Activated T-cell treated with anti-CD3 and anti-CD28 coated beads, Interleukin-2, amount 50 U/mL, for 48 hours (primary cell): ENCODE measurements at regions not wholly inside any gene's neighbourhood (a gene's known extent, or its start where the extent isn't known, plus 50 kb on each side); places are given as distances from the start of the nearest gene placed in this dataset.

Experiments
- DNase-seq, 2 experiments: peaks; one replicate each; pipeline ENCODE4 v3.0.0-alpha.2; 2020

DNA sequence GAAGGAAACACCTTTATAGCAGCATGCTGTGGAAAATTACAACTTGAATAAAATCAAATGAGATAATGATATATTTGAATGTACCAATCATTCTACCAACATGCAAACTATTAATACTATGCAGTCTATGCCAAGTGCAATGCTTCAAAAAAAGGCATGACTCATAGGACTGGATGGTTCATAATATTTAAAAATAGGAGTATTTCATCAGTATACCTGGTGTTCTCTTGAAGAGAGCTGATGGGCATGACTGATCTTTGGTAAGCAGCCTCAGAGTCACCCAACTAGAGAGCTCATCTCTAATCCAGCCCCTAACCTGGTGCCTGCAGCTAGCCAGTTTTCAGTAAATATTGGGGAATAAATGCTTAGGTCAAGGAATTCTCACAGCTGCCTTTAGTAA, 434.7 kb upstream of the ARRDC4 start:
- DNase-seq: no peak

DNA sequence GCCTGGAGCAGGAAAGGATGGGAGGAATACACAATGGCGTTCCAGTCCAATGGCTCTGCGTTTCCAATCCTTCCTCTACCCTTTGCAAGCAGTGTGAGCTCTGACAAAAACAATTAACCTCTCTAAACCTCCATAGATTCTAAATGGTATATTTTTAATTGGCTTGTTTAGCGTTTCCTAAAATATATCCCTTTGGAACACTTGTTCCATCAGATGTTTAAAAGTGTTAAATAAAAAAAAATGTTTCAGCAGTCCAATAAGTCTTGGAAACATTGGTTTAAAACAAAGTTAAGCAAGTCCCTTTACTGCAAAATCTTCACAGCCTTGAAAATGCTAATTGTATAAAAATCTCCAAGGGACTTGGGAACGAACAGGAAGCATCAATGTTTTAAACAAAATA, 432.3 kb upstream of the ARRDC4 start:
- no peak for DNase-seq

DNA sequence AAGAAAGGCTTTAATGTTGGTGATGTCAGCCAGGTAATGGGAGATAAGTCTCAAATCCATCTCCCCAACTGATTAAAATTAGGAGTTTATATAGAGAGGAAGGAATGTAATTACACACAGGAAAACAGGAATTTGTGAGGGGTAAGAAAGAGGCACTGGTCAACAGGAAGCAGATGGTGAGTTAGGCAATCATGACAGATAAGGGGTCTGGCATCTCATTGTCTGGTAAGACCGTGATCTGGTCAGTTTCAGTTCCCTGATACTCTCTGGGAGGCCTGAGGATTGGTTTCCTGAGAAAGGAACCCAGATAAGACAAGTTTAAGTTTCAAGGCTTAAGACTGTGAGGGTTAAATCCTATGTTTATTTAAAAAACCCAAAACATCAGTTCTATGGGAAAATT, 414.7 kb upstream of the ARRDC4 start:
- no peak for DNase-seq

GRCh38 chr15:97547381-97547780, 413.1 kb upstream of the ARRDC4 start:
- no peak for DNase-seq

DNA sequence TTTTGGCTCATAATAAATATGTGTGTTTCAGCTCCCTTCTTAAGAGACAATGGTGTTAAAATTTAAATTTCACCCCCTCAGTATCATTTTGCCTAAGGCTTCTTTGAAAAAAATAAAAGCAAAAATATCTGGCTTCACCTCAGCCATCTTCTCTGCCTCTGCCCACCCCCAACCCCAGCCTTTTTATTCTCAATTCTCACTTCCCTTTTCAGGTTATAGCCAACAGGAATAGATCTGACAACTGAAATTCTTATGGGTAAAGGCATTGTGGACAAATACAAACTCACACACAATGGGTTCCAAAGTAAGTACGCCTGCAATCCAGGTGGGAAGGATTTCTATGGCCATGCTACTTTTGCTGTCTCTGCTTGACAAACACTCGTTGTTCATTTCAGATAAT, 399.0 kb upstream of the ARRDC4 start:
- no peak for DNase-seq

GRCh38 chr15:97563516-97563915, 397.0 kb upstream of the ARRDC4 start:
- no peak for DNase-seq

DNA sequence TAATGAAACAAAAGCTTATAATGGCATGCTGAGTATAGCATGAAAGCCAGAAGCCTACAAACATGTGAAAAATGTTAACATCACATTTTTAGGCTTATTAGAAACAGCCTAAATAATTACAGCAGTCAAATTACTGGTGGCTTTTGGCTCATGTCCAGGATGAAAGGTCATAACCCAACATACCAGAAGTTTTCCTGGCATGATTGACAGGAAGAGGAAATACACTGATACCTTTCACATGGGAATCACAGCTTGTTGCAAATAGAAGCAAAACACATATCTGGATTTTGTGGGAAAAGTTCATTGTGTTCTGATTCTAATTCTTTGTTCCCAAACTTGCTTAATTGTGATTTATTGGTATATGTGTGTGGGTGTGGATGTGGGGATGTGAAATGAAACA, 393.5 kb upstream of the ARRDC4 start:
- DNase-seq: no peak

- DNase-seq: no peak
Observed at GRCh38 chr15:97567411-97567810, 393.1 kb upstream of the ARRDC4 start.

- DNase-seq: no peak
Observed at GRCh38 chr15:97576929-97577645, 383.4 kb upstream of the ARRDC4 start.

- DNase-seq: no peak
Observed at GRCh38 chr15:97585408-97585807, 375.1 kb upstream of the ARRDC4 start.

- no peak for DNase-seq
Observed at GRCh38 chr15:97592778-97593177, 367.7 kb upstream of the ARRDC4 start.

DNA sequence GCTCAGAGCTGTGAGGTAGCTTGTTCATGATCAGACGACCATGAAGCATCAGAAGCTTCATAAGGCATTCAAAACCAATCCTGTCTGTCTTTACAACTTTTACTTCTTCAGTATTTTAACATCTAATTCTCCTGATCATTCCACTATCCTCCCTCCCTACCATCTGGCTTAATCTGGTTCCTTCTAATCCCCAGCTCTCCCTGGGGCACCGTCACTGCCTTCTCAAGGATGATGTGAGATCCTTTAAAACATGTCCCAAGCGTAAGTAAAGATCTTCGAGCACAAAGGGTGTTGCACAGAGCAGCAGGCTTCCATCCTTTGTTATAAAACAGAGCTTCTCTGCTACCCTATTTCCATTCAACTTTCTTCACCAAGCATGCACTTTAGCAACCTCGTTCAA, 362.7 kb upstream of the ARRDC4 start:
- no peak for DNase-seq

- DNase-seq: no peak
Observed at GRCh38 chr15:97598353-97598798, 362.1 kb upstream of the ARRDC4 start.

DNA sequence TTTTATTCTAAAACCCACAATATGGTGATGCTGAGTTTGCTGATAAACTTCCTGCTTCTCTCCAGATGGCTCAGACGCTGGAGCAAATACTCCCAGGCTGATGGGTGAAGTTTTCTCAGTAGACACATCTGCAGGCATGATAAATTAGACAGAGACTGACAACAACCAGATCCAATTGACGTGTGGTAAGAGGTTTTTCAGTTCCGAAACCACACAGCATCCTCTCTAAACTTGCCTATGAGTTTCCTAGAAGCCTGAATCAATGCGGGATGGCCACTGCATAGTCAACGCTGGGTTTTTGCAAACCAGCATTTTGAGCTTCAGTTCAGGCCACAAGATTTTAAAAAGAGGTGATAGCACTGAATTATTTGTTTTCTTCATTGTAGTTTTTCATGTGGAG, 360.3 kb upstream of the ARRDC4 start:
- DNase-seq: no peak

DNA sequence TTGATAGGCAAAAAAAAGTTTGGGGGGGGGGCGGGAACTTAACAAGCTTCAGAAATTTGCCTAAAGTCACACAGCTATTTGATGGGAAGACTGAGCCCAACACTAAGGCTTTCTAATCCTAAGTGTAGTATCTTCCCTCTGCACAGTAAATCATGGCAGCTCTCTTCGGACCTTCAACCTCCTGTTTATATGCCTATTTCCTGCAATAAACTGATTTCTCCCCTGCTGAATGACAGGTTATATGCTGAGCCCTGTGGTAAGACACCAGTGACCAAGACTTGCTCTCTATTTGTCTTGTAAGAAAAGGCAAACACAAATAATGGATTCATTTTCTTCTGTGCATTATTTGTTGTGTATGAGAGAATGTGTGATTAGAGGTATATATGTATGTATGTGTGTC, 355.8 kb upstream of the ARRDC4 start:
- DNase-seq: no peak

DNA sequence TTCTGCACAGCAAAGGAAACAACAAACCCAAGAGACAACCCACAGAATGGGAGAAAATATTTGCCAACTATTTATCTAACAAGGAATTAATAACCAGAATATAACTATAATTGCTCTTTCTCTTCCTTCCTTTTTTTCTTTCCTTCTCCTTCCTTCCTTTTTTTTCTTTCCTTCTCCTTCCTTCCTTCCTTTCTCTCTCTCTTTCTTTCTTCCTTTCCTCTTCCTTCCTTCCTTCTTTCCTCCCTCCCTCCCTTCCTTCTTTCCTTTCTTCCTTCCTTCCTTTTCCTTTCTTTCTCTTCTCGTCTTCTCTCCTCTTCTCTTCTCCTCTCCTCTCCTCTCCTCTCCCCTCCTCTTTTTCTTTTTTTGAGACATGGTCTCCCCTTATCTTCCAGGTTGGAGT, 345.4 kb upstream of the ARRDC4 start:
- DNase-seq: no peak

- DNase-seq: no peak
Observed at GRCh38 chr15:97623091-97623661, 337.3 kb upstream of the ARRDC4 start.

GRCh38 chr15:97627634-97628033, 332.9 kb upstream of the ARRDC4 start:
- no peak for DNase-seq

DNA sequence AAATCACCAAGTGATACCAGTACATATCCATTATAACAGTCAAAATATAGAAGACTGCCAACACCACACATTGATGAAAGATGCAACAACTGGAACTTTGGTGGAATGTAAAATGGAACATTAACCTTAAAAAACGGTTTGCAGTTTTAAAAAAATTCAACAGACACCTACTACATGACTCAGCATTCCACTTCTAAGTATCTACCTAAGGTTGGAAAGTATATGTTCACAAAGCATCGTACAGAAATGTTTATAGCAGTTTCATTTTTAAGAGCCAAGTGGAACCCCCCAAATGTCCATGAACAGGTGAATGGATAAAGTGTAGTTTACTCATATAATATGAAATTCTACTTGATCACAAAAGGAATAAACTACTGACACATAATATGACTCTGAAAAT, 314.7 kb upstream of the ARRDC4 start:
- DNase-seq: no peak

- no peak for DNase-seq
Observed at GRCh38 chr15:97648728-97649127, 311.8 kb upstream of the ARRDC4 start.

DNA sequence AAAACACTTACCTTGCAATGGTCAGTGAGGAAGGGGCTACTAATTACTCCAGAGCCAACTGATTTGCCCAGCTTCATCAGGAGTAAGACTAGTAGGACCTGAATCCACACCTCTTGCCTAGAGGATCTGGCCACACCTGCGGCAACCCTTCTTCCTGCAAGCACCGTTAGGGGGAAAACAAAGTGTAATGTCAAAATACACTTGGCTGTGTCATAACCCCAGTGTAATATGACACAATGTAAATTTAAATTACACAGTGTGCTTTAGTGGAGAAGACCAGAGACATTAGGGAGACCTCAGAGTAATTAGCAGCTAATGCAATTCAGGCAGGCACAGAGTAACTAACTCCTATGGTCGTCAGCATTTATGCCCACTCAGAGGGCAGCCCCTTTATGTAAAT, 308.5 kb upstream of the ARRDC4 start:
- no peak for DNase-seq

DNA sequence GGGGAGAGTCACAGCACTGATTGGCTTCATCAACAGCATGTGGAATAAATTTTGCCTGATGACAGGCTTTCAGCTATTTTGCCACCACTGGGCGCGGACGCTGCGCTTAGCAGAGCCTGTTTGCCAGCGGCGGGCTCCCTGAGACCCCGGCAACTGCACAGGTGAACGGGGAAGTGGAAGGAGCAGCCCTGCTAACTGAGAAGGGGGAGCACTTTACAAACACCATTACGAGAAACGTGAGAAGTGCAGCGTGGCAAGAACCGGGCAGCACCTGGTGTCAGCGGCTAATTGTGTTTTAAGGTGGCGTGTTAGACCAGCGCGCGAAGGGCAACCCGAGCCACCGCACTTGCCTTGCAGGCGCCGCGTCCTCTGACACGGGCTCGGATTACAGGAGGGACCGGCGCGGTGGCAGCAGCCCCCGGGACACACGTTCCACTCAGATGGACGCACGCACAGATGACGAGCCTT, 307.8 kb upstream of the ARRDC4 start:
- DNase-seq: no peak

DNA sequence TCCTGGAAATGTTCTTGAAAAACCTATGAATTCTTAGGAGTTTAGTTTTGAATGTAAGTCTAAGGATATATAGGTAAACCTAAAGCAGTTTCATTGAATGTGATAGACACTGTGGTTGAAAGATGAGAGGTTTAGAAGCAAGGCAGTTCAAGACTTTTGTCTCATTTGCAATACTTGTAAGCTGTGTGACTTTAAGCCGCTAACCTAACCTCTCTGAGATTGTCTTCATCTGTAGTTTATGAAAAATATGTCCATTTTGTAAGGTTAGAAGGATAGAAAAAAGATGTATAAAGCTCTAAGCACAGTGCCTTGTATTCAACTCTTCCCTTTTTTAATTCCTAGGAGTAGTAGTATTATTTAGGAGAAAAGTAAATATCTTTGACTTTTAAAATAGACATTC, 306.6 kb upstream of the ARRDC4 start:
- no peak for DNase-seq

DNA sequence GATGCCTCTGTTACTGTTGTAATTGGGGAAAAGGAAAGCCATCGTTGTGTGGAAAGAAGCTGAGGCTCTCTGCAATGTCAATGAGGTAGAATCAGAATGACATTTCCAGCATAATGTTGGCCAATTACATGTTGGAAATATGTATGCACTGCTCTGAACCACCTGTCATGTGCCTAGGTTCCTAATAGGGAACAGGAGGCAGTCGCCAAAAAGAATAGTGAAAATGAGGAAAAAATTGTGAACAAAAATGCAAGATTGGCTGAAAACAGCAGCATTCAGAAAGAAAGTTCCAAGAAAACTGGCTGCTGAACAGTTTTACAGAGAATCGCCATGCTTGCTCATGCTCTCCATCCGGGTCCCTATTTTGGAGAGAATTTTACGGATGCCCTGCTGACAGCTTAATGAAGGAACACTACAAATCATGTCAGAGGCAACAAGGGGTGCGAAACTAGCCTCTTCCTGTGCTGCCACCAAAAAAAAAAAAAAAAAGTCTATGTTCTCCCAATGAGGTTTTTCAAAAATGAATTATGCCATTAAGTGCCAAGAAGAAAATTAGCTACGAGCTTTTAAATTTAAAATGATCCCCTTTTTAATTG, 305.9 kb upstream of the ARRDC4 start:
- DNase-seq: no peak

GRCh38 chr15:97661796-97662195, 298.7 kb upstream of the ARRDC4 start:
- DNase-seq: no peak
